ENCODE measurements at regions not wholly inside any gene's neighbourhood (a gene's known extent, or its start where the extent isn't known, plus 50 kb on each side); places are given as distances from the start of the nearest gene placed in this dataset.
"Not testable (repeated sequence)": the region's sequence is repeated elsewhere in the genome, so short reads cannot be mapped to it uniquely, and the experiment has no call there.

DNA sequence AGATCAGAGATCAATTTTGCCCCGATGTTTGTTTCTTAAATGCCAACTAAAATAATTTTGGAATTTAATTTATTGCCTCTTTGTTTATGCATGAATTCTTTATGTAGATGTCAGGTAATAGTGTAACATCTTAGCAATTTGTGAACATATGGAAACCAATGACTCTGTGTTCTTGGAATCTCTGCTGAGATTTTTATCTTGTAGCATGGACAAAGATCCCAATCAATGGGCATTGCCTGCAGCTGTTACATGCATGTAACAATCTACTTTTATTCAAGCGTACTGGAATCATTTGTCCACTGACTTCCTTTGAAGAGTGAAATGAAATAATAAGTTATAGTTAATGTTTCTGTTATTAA lies 61.6 kb upstream of the ARSJ start:
- TF ChIP-seq, protein P1, sequence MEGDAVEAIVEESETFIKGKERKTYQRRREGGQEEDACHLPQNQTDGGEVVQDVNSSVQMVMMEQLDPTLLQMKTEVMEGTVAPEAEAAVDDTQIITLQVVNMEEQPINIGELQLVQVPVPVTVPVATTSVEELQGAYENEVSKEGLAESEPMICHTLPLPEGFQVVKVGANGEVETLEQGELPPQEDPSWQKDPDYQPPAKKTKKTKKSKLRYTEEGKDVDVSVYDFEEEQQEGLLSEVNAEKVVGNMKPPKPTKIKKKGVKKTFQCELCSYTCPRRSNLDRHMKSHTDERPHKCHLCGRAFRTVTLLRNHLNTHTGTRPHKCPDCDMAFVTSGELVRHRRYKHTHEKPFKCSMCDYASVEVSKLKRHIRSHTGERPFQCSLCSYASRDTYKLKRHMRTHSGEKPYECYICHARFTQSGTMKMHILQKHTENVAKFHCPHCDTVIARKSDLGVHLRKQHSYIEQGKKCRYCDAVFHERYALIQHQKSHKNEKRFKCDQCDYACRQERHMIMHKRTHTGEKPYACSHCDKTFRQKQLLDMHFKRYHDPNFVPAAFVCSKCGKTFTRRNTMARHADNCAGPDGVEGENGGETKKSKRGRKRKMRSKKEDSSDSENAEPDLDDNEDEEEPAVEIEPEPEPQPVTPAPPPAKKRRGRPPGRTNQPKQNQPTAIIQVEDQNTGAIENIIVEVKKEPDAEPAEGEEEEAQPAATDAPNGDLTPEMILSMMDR (IDR thresholded peaks at IDR 0.05; ENCODE audit: extremely low read depth, insufficient read depth, missing control alignments): no peak
- in situ Hi-C loops (cut with MboI; ENCODE audit: low pct_unique_long_range_greater_than_20kb, low sequenced_read_pairs, unreplicated experiment): no loop called here
- no peak for DNase-seq (ENCODE audit: low spot score)

- DNase-seq (ENCODE audit: low spot score): no peak
- TF ChIP-seq, protein P1 (IDR thresholded peaks at IDR 0.05; ENCODE audit: extremely low read depth, insufficient read depth, missing control alignments): no peak
- in situ Hi-C loops (cut with MboI; ENCODE audit: low pct_unique_long_range_greater_than_20kb, low sequenced_read_pairs, unreplicated experiment): no loop called here
Observed at GRCh38 chr4:114043116-114043515, 63.7 kb upstream of the ARSJ start.

- DNase-seq (ENCODE audit: low spot score); in situ Hi-C loops (cut with MboI; ENCODE audit: low pct_unique_long_range_greater_than_20kb, low sequenced_read_pairs, unreplicated experiment): not testable (repeated sequence)
Observed at GRCh38 chr4:114044351-114044750, 64.9 kb upstream of the ARSJ start.

- TF ChIP-seq, protein P1 (IDR thresholded peaks at IDR 0.05; ENCODE audit: extremely low read depth, insufficient read depth, missing control alignments): no peak
- no peak for DNase-seq (ENCODE audit: low spot score)
- in situ Hi-C loops (cut with MboI; ENCODE audit: low pct_unique_long_range_greater_than_20kb, low sequenced_read_pairs, unreplicated experiment): no loop called here
Observed at GRCh38 chr4:114046331-114046730, 66.9 kb upstream of the ARSJ start.

DNA sequence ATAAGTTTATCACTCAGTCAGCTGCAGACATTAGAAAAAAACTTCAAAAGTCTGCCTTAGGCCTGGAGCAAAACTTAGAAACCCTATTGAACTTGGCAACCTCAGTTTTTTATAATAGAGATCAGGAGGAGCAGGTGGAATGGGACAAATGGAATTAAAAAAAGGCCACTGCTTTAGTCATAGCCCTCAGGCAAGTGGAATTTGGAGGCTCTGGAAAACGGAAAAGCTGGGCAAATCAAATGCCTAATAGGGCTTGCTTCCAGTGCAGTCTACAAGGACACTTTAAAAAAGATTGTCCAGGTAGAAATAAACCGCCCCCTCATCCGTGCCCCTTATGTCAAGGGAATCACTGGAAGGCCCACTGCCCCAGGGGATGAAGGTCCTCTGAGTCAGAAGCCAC lies 68.7 kb upstream of the ARSJ start:
- in situ Hi-C loops (cut with MboI; ENCODE audit: low pct_unique_long_range_greater_than_20kb, low sequenced_read_pairs, unreplicated experiment); DNase-seq (ENCODE audit: low spot score): not testable (repeated sequence)

DNA sequence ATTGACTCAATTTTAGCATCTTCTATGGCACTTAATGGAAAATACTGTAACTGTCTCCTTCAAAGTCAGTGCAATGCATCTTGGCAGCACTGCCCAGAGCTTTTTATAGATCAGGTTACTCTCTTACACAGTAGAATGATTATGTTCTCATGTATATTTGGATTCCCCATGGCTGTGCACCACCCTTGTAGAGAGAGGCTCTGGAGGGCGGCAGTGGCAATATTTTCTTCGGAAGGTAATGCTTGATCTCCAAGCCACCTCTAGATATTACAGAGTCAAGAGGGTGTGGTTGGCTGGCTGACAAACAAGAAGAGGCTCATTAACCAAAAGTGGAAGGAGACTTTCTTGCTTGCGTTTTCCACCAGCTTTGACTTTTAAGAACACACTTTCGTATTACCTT lies 72.8 kb upstream of the ARSJ start:
- no peak for DNase-seq (ENCODE audit: low spot score)
- in situ Hi-C loops (cut with MboI; ENCODE audit: low pct_unique_long_range_greater_than_20kb, low sequenced_read_pairs, unreplicated experiment): loop anchor here (25.0 kb wide), 1 partner anchor 665 kb away; no protein-coding TSS in a partner anchor
- TF ChIP-seq, protein P1 (IDR thresholded peaks at IDR 0.05; ENCODE audit: extremely low read depth, insufficient read depth, missing control alignments): no peak

- TF ChIP-seq, protein P1 (IDR thresholded peaks at IDR 0.05; ENCODE audit: extremely low read depth, insufficient read depth, missing control alignments): no peak
- in situ Hi-C loops (cut with MboI; ENCODE audit: low pct_unique_long_range_greater_than_20kb, low sequenced_read_pairs, unreplicated experiment): loop anchor here (25.0 kb wide), 1 partner anchor 669 kb away; no protein-coding TSS in a partner anchor
- DNase-seq (ENCODE audit: low spot score): no peak
Observed at GRCh38 chr4:114056599-114056998, 77.2 kb upstream of the ARSJ start.

GRCh38 chr4:114057746-114058145 lies 78.3 kb upstream of the ARSJ start:
- in situ Hi-C loops (cut with MboI; ENCODE audit: low pct_unique_long_range_greater_than_20kb, low sequenced_read_pairs, unreplicated experiment): loop anchor here (25.0 kb wide), 1 partner anchor 670 kb away; no protein-coding TSS in a partner anchor
- TF ChIP-seq, protein P1 (IDR thresholded peaks at IDR 0.05; ENCODE audit: extremely low read depth, insufficient read depth, missing control alignments): no peak

More at GRCh38 chr4:114057746-114058145, 78.3 kb upstream of the ARSJ start:
- DNase-seq (ENCODE audit: low spot score): no peak

Data from GM13977 (cell line).